Left ventricle myocardium inferior (tissue), 1 donor: ENCODE measurements at regions not wholly inside any gene's neighbourhood (a gene's known extent, or its start where the extent isn't known, plus 50 kb on each side); places are given as distances from the start of the nearest gene placed in this dataset.

Experiments used
- DNase-seq: peaks from one replicate; pipeline ENCODE4 v3.0.0-alpha.2; 2020
- H3K27ac ChIP-seq: fragments of 200-600 bp; replicated peaks from 2 replicates; pipeline ENCODE4 v1.8.0; 2021
- H3K27me3 ChIP-seq: fragments of 200-600 bp; 2 replicates; pipeline ENCODE4 v1.8.0; 2021; ENCODE audit warnings: low read depth
- H3K36me3 ChIP-seq: fragments of 200-600 bp; 2 replicates; pipeline ENCODE4 v1.8.0; 2021
- H3K4me1 ChIP-seq: fragments of 200-600 bp; 2 replicates; pipeline ENCODE4 v1.8.0; 2021
- H3K4me3 ChIP-seq: fragments of 200-600 bp; 2 replicates; pipeline ENCODE4 v1.8.0; 2021; ENCODE audit warnings: mild to moderate bottlenecking, moderate library complexity
- H3K9me3 ChIP-seq: fragments of 200-600 bp; replicated peaks from 2 replicates; pipeline ENCODE4 v1.8.0; 2021
- intact Hi-C: fragments of 100-400 bp; cut with micrococcal nuclease; formaldehyde crosslinking; loops from one replicate; pipeline ENCODE4 v1.11.0; 2022
- TF ChIP-seq, protein P1 (sequence below): fragments of 200-600 bp; IDR thresholded peaks from 2 replicates; pipeline ENCODE4 v1.8.0; 2021; ENCODE audit warnings: antibody characterized with exemption, mild to moderate bottlenecking, borderline replicate concordance
- donor health status: DM: no; HTN: yes; CAD: no; lungs with severe emphysema.

DNA sequence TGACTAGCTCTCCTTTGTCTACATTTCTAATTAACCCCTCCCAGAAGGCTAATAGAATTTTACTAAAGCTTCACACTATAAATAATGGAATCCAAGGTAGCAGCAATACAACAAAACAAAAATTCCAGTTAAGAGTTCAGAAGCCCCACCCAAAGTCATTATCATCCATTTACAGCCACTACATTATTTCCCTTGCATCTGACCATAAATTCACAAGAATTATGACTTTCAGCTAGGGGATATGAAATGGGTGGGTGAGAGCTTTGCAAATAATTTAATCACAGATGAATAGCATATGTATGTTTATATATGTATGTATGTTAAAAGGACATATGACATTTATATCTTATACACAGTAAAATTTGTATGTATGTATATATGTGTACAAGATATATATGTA, 65.3 kb upstream of the PTGDR start:
- TF ChIP-seq, protein P1, sequence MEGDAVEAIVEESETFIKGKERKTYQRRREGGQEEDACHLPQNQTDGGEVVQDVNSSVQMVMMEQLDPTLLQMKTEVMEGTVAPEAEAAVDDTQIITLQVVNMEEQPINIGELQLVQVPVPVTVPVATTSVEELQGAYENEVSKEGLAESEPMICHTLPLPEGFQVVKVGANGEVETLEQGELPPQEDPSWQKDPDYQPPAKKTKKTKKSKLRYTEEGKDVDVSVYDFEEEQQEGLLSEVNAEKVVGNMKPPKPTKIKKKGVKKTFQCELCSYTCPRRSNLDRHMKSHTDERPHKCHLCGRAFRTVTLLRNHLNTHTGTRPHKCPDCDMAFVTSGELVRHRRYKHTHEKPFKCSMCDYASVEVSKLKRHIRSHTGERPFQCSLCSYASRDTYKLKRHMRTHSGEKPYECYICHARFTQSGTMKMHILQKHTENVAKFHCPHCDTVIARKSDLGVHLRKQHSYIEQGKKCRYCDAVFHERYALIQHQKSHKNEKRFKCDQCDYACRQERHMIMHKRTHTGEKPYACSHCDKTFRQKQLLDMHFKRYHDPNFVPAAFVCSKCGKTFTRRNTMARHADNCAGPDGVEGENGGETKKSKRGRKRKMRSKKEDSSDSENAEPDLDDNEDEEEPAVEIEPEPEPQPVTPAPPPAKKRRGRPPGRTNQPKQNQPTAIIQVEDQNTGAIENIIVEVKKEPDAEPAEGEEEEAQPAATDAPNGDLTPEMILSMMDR: no peak
- Histone ChIP-seq H3K36me3 (no peaks in the 10 kb centered on the region), H3K4me3 (no peak overlapping the region), H3K27ac (no peak overlapping the region), H3K4me1 (no peaks in the 10 kb centered on the region), H3K9me3 (peaks cover 10% of the 10 kb centered on the region), H3K27me3 (no peaks in the 10 kb centered on the region)
- intact Hi-C loops: no loop called here
- no peak for DNase-seq

DNA sequence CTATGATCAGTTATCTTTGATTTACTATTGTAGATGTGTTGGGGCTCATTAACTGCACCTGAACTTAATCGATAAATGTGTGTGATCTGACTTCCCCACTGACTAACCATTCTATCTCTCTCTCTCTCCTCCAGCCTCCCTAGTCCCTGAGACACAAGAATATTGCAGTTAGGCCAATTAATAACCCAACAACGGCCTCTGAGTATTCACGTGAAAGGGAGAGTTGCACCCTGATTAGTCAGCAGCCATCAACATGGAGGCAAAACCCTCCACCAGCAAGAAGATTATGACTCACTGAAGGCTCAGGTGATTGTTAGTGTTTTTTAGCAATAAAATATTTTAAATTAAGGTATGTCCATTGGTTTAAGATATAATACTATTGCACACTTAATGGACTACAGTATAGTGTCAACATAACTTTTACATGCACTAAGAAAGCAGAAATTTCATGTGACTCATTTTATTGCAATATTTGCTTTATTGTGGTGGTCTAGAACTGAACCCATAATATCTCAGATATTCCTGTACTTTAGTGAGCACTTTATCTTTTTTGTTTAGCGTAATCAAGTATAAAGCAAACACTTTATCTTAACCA, 77.1 kb upstream of the PTGDR start:
- TF ChIP-seq, protein P1: no peak
- intact Hi-C loops: no loop called here
- Histone ChIP-seq H3K27ac (no peak overlapping the region), H3K36me3 (no peaks in the 10 kb centered on the region), H3K4me3 (no peak overlapping the region), H3K9me3 (no peaks in the 10 kb centered on the region), H3K27me3 (no peaks in the 10 kb centered on the region), H3K4me1 (no peaks in the 10 kb centered on the region)
- no peak for DNase-seq

DNA sequence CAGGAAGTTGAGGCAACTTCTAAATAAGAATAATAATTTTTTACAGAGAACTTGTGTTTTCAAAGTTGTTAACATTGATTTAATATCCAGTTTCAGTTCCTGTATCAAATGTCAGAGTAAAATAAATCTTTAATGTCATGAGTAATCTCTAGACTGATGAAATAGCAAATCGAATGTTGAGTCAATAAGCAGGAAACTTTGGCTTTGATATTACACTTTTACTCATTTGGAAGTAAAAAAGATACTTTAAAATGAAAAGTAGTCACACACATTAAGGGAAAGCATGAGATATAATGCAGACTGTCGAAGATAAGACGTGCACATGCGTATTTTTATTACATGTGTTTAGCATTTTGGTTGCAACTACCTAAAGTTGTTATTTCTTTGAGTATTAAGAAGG, 78.2 kb upstream of the PTGDR start:
- no peak overlapping the region for H3K4me3 ChIP-seq
- TF ChIP-seq, protein P1: no peak
- no peak for DNase-seq
- H3K36me3 ChIP-seq: no peaks in the 10 kb centered on the region
- no peak overlapping the region for H3K27ac ChIP-seq
- intact Hi-C loops: no loop called here
- no peaks in the 10 kb centered on the region for H3K4me1 ChIP-seq
- H3K27me3 ChIP-seq: no peaks in the 10 kb centered on the region
- no peaks in the 10 kb centered on the region for H3K9me3 ChIP-seq

DNA sequence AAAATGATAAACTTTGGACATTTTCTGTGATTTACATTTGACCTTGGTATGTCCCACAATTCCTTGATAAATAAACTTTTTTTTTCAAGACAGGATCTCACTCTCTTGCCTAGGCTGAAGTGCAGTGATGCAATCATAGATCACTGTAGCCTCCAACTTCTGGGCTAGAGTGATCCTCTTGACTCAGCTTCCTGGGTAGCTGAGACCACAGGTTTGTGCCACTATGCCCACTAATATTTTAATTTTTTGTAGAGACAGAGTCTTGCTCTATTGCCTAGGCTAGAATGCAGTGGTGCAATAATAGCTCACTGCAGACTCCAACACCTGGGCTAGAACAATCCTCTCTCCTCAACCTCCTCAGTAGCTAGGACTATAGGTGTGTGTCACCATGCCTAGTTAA, 79.1 kb upstream of the PTGDR start:
- Histone ChIP-seq H3K36me3 (no peaks in the 10 kb centered on the region), H3K27me3 (no peaks in the 10 kb centered on the region), H3K9me3 (no peaks in the 10 kb centered on the region), H3K4me3 (no peak overlapping the region), H3K27ac (no peak overlapping the region), H3K4me1 (no peaks in the 10 kb centered on the region)
- TF ChIP-seq, protein P1: no peak
- no peak for DNase-seq
- intact Hi-C loops: no loop called here

DNA sequence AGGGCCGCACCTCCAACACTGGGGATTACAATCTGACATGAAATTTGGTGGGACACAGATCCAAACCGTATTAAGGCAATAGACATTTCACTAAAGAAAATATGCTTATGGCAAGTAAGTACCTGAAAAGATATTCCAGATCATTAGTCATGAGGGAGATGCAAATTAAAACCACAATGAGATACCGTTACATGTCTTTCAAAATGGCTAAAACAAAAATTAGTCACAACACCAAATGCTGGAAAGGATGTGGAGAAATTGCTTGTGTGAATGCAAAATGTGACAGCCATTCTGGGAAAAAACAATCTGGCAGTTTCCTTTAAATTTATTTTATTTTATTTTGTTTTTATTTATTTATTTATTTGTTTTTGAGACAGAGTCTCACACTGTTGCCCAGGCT, 82.3 kb upstream of the PTGDR start:
- Histone ChIP-seq H3K4me1 (no peaks in the 10 kb centered on the region), H3K36me3 (no peaks in the 10 kb centered on the region), H3K27me3 (no peaks in the 10 kb centered on the region), H3K27ac (no peak overlapping the region), H3K9me3 (peaks cover 4% of the 10 kb centered on the region), H3K4me3 (no peak overlapping the region)
- no peak for DNase-seq
- TF ChIP-seq, protein P1: no peak
- intact Hi-C loops: no loop called here
